HEK293 (cell line): ENCODE measurements at regions not wholly inside any gene's neighbourhood (a gene's known extent, or its start where the extent isn't known, plus 50 kb on each side); places are given as distances from the start of the nearest gene placed in this dataset.

Source experiments
- CTCF ChIA-PET: fragments of 350-600 bp; formaldehyde crosslinking; extraction: SDS; loops from one replicate; lab custom pipeline; 2021; ENCODE audit warnings: antibody characterized with exemption; lab: Yijun Ruan, JAX
- POLR2A ChIA-PET: fragments of 300-600 bp; formaldehyde crosslinking; extraction: SDS; loops from one replicate; lab custom pipeline; 2020; ENCODE audit warnings: antibody characterized with exemption, inconsistent platforms; lab: Yijun Ruan, JAX
- H3K27ac ChIP-seq: fragments of 200-500 bp; sonication (Bioruptor generic); 2 replicates; pipeline ENCODE4 v1.5.1; 2014; ENCODE audit warnings: low read depth, low read length, control low read depth, inconsistent platforms; ENCODE audit errors: extremely low read depth
- H3K36me3 ChIP-seq, 2 experiments: fragments of 200-500 bp in 1 of 2; sonication (Bioruptor generic) in 1 of 2; 1 replicate in 1 of 2; 2 replicates in 1 of 2; pipeline ENCODE4 v1.5.1; 2014 to 2017; ENCODE audit warnings: inconsistent platforms in 2 of 2, low read length in 2 of 2; ENCODE audit not compliant: control insufficient read depth in 2 of 2, insufficient read depth in 1 of 2
- H3K4me1 ChIP-seq: fragments of 200-500 bp; sonication (Bioruptor generic); 2 replicates; pipeline ENCODE4 v1.5.1; 2014; ENCODE audit warnings: mild to moderate bottlenecking, low read length, inconsistent platforms; ENCODE audit not compliant: control insufficient read depth, insufficient read depth
- H3K4me3 ChIP-seq: 2 replicates; pipeline ENCODE4 v1.5.1; 2011; ENCODE audit warnings: low read depth, mild to moderate bottlenecking, control low read depth, low read length, moderate library complexity
- H3K9me3 ChIP-seq: fragments of 200-500 bp; sonication (Bioruptor generic); 2 replicates; pipeline ENCODE4 v1.5.1; 2014; ENCODE audit warnings: low read depth, low read length, inconsistent platforms; ENCODE audit not compliant: control insufficient read depth, insufficient read depth
- HOXA7 ChIP-seq: sonication (generic); formaldehyde crosslinking; IDR thresholded peaks from 2 replicates; pipeline ENCODE4 v1.8.1; 2022; ENCODE audit warnings: missing genetic modification reagents, borderline replicate concordance
- MEIS1 ChIP-seq: sonication (generic); formaldehyde crosslinking; IDR thresholded peaks from 2 replicates; pipeline ENCODE4 v1.8.1; 2022; ENCODE audit warnings: missing genetic modification reagents, mild to moderate bottlenecking, borderline replicate concordance
- MZF1 ChIP-seq: fragments of 450-650 bp; formaldehyde crosslinking; IDR thresholded peaks from 2 replicates; pipeline ENCODE4 v1.5.1; 2017; ENCODE audit warnings: missing biosample characterization, missing genetic modification characterization, borderline replicate concordance
- OVOL3 ChIP-seq: fragments of 450-650 bp; formaldehyde crosslinking; IDR thresholded peaks from 2 replicates; pipeline ENCODE4 v1.5.1; 2016; ENCODE audit warnings: missing biosample characterization, missing genetic modification characterization
- RBAK ChIP-seq: fragments of 450-650 bp; formaldehyde crosslinking; IDR thresholded peaks from 2 replicates; pipeline ENCODE4 v1.5.1; 2016; ENCODE audit warnings: missing biosample characterization, missing genetic modification characterization
- REPIN1 ChIP-seq: fragments of 450-650 bp; formaldehyde crosslinking; IDR thresholded peaks from 2 replicates; pipeline ENCODE4 v1.5.1; 2017; ENCODE audit warnings: missing biosample characterization, missing genetic modification characterization, low read depth
- ZBTB26 ChIP-seq: fragments of 450-650 bp; formaldehyde crosslinking; optimal IDR thresholded peaks from 2 replicates; pipeline ENCODE3; 2016; ENCODE audit warnings: missing biosample characterization, mild to moderate bottlenecking, missing genetic modification characterization
- ZBTB7A ChIP-seq: fragments of 450-650 bp; formaldehyde crosslinking; IDR thresholded peaks from 2 replicates; pipeline ENCODE4 v1.5.1; 2016; ENCODE audit warnings: low read depth, missing biosample characterization, missing genetic modification characterization
- ZNF132 ChIP-seq: fragments of 450-650 bp; formaldehyde crosslinking; IDR thresholded peaks from 2 replicates; pipeline ENCODE4 v1.5.1; 2017; ENCODE audit warnings: missing biosample characterization, missing genetic modification characterization, borderline replicate concordance
- ZNF148 ChIP-seq: fragments of 450-650 bp; formaldehyde crosslinking; IDR thresholded peaks from 2 replicates; pipeline ENCODE4 v1.5.0; 2017; ENCODE audit warnings: missing biosample characterization, missing genetic modification characterization, borderline replicate concordance
- ZNF223 ChIP-seq: fragments of 450-650 bp; formaldehyde crosslinking; IDR thresholded peaks from 2 replicates; pipeline ENCODE4 v1.5.1; 2016; ENCODE audit warnings: missing biosample characterization, missing genetic modification characterization
- ZNF23 ChIP-seq: fragments of 450-650 bp; formaldehyde crosslinking; IDR thresholded peaks from 2 replicates; pipeline ENCODE4 v1.5.1; 2016; ENCODE audit warnings: missing biosample characterization, missing genetic modification characterization, borderline replicate concordance
- ZNF266 ChIP-seq: fragments of 450-650 bp; formaldehyde crosslinking; IDR thresholded peaks from 2 replicates; pipeline ENCODE4 v1.5.1; 2016; ENCODE audit warnings: missing biosample characterization, missing genetic modification characterization, low read depth
- ZNF292 ChIP-seq: fragments of 450-650 bp; formaldehyde crosslinking; IDR thresholded peaks from 2 replicates; pipeline ENCODE4 v1.5.1; 2016; ENCODE audit warnings: low read depth, missing biosample characterization, missing genetic modification characterization, borderline replicate concordance
- ZNF530 ChIP-seq: fragments of 450-650 bp; formaldehyde crosslinking; IDR thresholded peaks from 2 replicates; pipeline ENCODE4 v1.5.1; 2016; ENCODE audit warnings: low read depth, missing biosample characterization, missing genetic modification characterization
- ZNF580 ChIP-seq: fragments of 450-650 bp; formaldehyde crosslinking; IDR thresholded peaks from 2 replicates; pipeline ENCODE4 v1.5.1; 2016; ENCODE audit warnings: missing biosample characterization, missing genetic modification characterization
- ZNF585B ChIP-seq: fragments of 450-650 bp; formaldehyde crosslinking; IDR thresholded peaks from 2 replicates; pipeline ENCODE4 v1.5.1; 2016; ENCODE audit warnings: missing biosample characterization, missing genetic modification characterization
- ZNF596 ChIP-seq: fragments of 450-650 bp; IDR thresholded peaks from 2 replicates; pipeline ENCODE4 v1.5.0; 2018; ENCODE audit warnings: missing biosample characterization, mild to moderate bottlenecking, missing genetic modification characterization, moderate library complexity
- ZNF664 ChIP-seq: fragments of 450-650 bp; formaldehyde crosslinking; IDR thresholded peaks from 2 replicates; pipeline ENCODE4 v1.5.1; 2016; ENCODE audit warnings: missing biosample characterization, missing genetic modification characterization
- ZNF776 ChIP-seq: fragments of 450-650 bp; formaldehyde crosslinking; IDR thresholded peaks from 2 replicates; pipeline ENCODE4 v1.5.0; 2017; ENCODE audit warnings: missing biosample characterization, missing genetic modification characterization, borderline replicate concordance
- ZNF785 ChIP-seq: fragments of 450-650 bp; formaldehyde crosslinking; IDR thresholded peaks from 2 replicates; pipeline ENCODE4 v1.5.1; 2016; ENCODE audit warnings: missing biosample characterization, missing genetic modification characterization
- ZNF837 ChIP-seq: fragments of 450-650 bp; formaldehyde crosslinking; IDR thresholded peaks from 2 replicates; pipeline ENCODE4 v1.5.1; 2016; ENCODE audit warnings: missing biosample characterization, missing genetic modification characterization
- ZSCAN4 ChIP-seq: fragments of 450-650 bp; formaldehyde crosslinking; IDR thresholded peaks from 2 replicates; pipeline ENCODE4 v1.5.1; 2017; ENCODE audit warnings: missing biosample characterization, missing genetic modification characterization

DNA sequence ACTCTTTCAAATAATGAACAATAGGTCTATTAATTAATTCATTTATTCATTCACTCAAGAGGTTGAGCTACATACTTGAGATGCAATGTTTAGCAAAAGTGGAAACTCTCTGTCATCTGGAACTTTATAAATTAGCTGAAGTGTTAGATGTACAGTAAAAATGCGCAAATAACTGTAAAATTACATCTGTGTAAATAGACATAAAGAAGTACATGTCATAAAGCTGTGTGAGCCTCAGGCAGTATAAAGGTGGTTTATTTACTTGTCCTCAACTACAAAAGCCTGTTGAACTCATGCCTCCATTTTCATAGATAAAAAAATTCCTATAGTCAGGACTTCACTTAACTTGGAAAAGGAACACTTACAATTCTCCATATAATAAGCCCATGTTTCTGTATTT lies 343.1 kb downstream of the CDH11 start:
- CTCF ChIA-PET: no interaction called here

GRCh38 chr16:64773638-64774037 lies 348.2 kb downstream of the CDH11 start:
- TF ChIP-seq ZNF530 (tag by site-specific recombination) (no peak), ZNF23 (tag by site-specific recombination) (no peak), ZNF596 (tag by site-specific recombination) (no peak), OVOL3 (no peak), MEIS1 (CRISPR knock-in tag) (no peak)
- no peaks in the 10 kb centered on the region for H3K9me3 ChIP-seq
- ChIA-PET CTCF (no interaction called here), POLR2A (no interaction called here)
- H3K36me3 ChIP-seq: no peaks in the 10 kb centered on the region
- H3K27ac ChIP-seq: no peak overlapping the region
- H3K4me3 ChIP-seq: no peak overlapping the region
- peaks cover 6% of the 10 kb centered on the region; the same call in 1 of the 2 replicates for H3K4me1 ChIP-seq

More for the DNA sequence above, 343.1 kb downstream of the CDH11 start:
- POLR2A ChIA-PET: no interaction called here
- TF ChIP-seq ZNF585B: no peak
- no peak for TF ChIP-seq ZNF664
- TF ChIP-seq HOXA7 (CRISPR knock-in tag): no peak
- no peak for TF ChIP-seq ZSCAN4 (tag by site-specific recombination)
- no peak for TF ChIP-seq ZNF785 (tag by site-specific recombination)
- TF ChIP-seq ZNF266 (tag by site-specific recombination): no peak
- TF ChIP-seq ZBTB26 (tag by site-specific recombination): no peak
- no peak for TF ChIP-seq ZNF148 (tag by site-specific recombination)
- no peak for TF ChIP-seq MZF1 (tag by site-specific recombination)
- TF ChIP-seq ZNF223 (tag by site-specific recombination): no peak
- no peak for TF ChIP-seq REPIN1 (tag by site-specific recombination)
- no peak for TF ChIP-seq ZNF292
- no peak for TF ChIP-seq RBAK (tag by site-specific recombination)
- no peak for TF ChIP-seq ZNF530 (tag by site-specific recombination)
- TF ChIP-seq ZNF837 (tag by site-specific recombination): no peak
- TF ChIP-seq ZNF132 (tag by site-specific recombination): no peak
- TF ChIP-seq ZBTB7A (tag by site-specific recombination): no peak
- TF ChIP-seq ZNF776: no peak
- no peak for TF ChIP-seq ZNF580 (tag by site-specific recombination)
- Histone ChIP-seq H3K4me1 (peaks cover 8% of the 10 kb centered on the region; the same call in 1 of the 2 replicates), H3K36me3 (no peaks in the 10 kb centered on the region), H3K27ac (no peak overlapping the region), H3K9me3 (no peaks in the 10 kb centered on the region), H3K4me3 (no peak overlapping the region)
